Transverse colon (tissue), 4 donors: ENCODE measurements at regions not wholly inside any gene's neighbourhood (a gene's known extent, or its start where the extent isn't known, plus 50 kb on each side); places are given as distances from the start of the nearest gene placed in this dataset.

Experiments used
- DNase-seq: peaks from one replicate; pipeline ENCODE4 v3.0.0-alpha.2; 2019
- H3K27ac ChIP-seq, 4 donors: fragments of 200-600 bp; sonication (generic); 2 replicates each; pipeline ENCODE4 v1.5.1; 2016 to 2018; ENCODE audit warnings: inconsistent platforms in 4 of 4
- H3K27me3 ChIP-seq: fragments of 200-600 bp; sonication (generic); 2 replicates; pipeline ENCODE4 v1.5.1; 2017; ENCODE audit warnings: inconsistent platforms
- H3K36me3 ChIP-seq, 4 donors: fragments of 200-600 bp; sonication (generic); 2 replicates each; pipeline ENCODE4 v1.5.1; 2017 to 2019; ENCODE audit warnings: inconsistent platforms in 4 of 4
- H3K4me1 ChIP-seq, 4 donors: fragments of 200-600 bp; sonication (generic); 2 replicates each; pipeline ENCODE4 v1.5.1; 2017 to 2020; ENCODE audit warnings: inconsistent platforms in 4 of 4
- H3K4me3 ChIP-seq, 4 donors: fragments of 200-600 bp; sonication (generic); 1 replicate in 1 of 4; 2 replicates in 3 of 4; pipeline versions ENCODE4 v1.5.1 to v1.6.1; 2017 to 2019; ENCODE audit warnings: inconsistent platforms in 4 of 4
- H3K9me3 ChIP-seq, 2 donors: fragments of 200-600 bp; sonication (generic); 2 replicates each; pipeline ENCODE4 v1.5.1; 2017 to 2019; ENCODE audit warnings: inconsistent platforms in 2 of 2
- EP300 ChIP-seq: sonication (generic); formaldehyde crosslinking; IDR thresholded peaks from one replicate; pipeline ENCODE4 v1.6.1; 2017; ENCODE audit warnings: antibody characterized with exemption, low read depth
- POLR2A ChIP-seq: fragments of 450-650 bp; IDR thresholded peaks from one replicate; pipeline ENCODE4 v1.6.1; 2016; ENCODE audit warnings: antibody characterized with exemption, mild to moderate bottlenecking, moderate library complexity
- POLR2AphosphoS5 ChIP-seq, 3 donors: sonication (generic); formaldehyde crosslinking; IDR thresholded peaks; one replicate each; pipeline ENCODE4 v1.6.1; 2016; ENCODE audit warnings: antibody characterized with exemption in 3 of 3
- WGBS, 2 donors: methylation state at CpG; one replicate each; pipeline ENCODE4 v1.1.5; 2018; ENCODE audit warnings: low coverage in 1 of 2; 5-methylcytosine and 5-hydroxymethylcytosine counted together
- in situ Hi-C, 4 donors: fragments of 200-750 bp; cut with MboI; loops; one replicate each; pipeline versions ENCODE4 v1.15.0 to v1.15.1; 2017; ENCODE audit warnings: low sequenced_read_pairs in 3 of 4, low pct_ligation_motif_present in 1 of 4, low pct_unique_long_range_greater_than_20kb in 1 of 4
- intact Hi-C: fragments of 100-400 bp; cut with DNase I; formaldehyde crosslinking; loops from one replicate; pipeline ENCODE4 v1.15.1; 2023; ENCODE audit warnings: low total_unique reads
- TF ChIP-seq, protein P1 (sequence below), 5 experiments: fragments of 200-600 bp in 3 of 5; fragments of 450-650 bp in 2 of 5; sonication (generic) in 3 of 5; IDR thresholded peaks; 1 replicate in 2 of 5; 2 replicates in 3 of 5; pipeline ENCODE4 v1.5.1; 2016 to 2017; ENCODE audit warnings: antibody characterized with exemption in 5 of 5, inconsistent platforms in 3 of 5, mild to moderate bottlenecking in 2 of 5, moderate library complexity in 1 of 5

DNA sequence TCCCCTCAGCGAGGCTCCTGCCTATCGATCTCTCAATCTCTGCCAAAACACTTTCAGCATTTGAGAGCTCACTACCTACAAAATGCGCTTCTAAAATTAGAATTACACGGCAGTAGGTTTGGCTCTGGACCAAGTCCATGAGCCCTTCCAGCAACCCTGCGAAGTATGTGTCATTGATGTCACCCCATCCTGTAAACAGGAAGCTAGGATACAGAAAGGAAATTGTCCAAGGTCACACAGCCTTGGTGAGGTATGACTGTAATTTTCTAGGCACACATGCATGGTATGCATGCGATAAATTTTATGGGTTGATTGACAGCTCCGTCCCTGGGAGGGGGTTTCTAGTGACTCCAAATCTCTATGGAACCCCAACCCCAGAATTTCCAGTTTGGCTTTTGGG lies 330.3 kb upstream of the CDH5 start:
- intact Hi-C loops = no loop called here
- Histone ChIP-seq H3K27me3 (no peaks in the 10 kb centered on the region), H3K27ac (no peak overlapping the region), H3K4me3 (no peak overlapping the region), H3K36me3 (no peaks in the 10 kb centered on the region), H3K4me1 (peaks cover 0 to 7% (median 0%) of the 10 kb centered on the region in 4 donors), H3K9me3 (no peaks in the 10 kb centered on the region)
- in situ Hi-C loops = no loop called here
- 67 to 78% methylated on average over 2 to 7 of the region's 7 CpGs for WGBS, 2 donors
- DNase-seq = no peak
- TF ChIP-seq POLR2A = no peak
- no peak for TF ChIP-seq POLR2AphosphoS5 (IDR thresholded peaks at IDR 0.05)
- TF ChIP-seq EP300 = no peak
- TF ChIP-seq, protein P1, sequence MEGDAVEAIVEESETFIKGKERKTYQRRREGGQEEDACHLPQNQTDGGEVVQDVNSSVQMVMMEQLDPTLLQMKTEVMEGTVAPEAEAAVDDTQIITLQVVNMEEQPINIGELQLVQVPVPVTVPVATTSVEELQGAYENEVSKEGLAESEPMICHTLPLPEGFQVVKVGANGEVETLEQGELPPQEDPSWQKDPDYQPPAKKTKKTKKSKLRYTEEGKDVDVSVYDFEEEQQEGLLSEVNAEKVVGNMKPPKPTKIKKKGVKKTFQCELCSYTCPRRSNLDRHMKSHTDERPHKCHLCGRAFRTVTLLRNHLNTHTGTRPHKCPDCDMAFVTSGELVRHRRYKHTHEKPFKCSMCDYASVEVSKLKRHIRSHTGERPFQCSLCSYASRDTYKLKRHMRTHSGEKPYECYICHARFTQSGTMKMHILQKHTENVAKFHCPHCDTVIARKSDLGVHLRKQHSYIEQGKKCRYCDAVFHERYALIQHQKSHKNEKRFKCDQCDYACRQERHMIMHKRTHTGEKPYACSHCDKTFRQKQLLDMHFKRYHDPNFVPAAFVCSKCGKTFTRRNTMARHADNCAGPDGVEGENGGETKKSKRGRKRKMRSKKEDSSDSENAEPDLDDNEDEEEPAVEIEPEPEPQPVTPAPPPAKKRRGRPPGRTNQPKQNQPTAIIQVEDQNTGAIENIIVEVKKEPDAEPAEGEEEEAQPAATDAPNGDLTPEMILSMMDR (IDR thresholded peaks at IDR 0.05) = no peak

- intact Hi-C loops (no loop called here), in situ Hi-C loops (no loop called here)
- Histone ChIP-seq H3K9me3 (no peaks in the 10 kb centered on the region), H3K27ac (no peak overlapping the region), H3K36me3 (no peaks in the 10 kb centered on the region), H3K4me3 (no peak overlapping the region), H3K4me1 (peaks cover 0 to 7% (median 0%) of the 10 kb centered on the region in 4 donors), H3K27me3 (no peaks in the 10 kb centered on the region)
- no peak for TF ChIP-seq POLR2A
- 76 to 100% methylated on average over 1 to 3 of the region's 3 CpGs for WGBS, 2 donors
- no peak for DNase-seq
Measured at GRCh38 chr16:66035096-66035495, 331.4 kb upstream of the CDH5 start.

DNA sequence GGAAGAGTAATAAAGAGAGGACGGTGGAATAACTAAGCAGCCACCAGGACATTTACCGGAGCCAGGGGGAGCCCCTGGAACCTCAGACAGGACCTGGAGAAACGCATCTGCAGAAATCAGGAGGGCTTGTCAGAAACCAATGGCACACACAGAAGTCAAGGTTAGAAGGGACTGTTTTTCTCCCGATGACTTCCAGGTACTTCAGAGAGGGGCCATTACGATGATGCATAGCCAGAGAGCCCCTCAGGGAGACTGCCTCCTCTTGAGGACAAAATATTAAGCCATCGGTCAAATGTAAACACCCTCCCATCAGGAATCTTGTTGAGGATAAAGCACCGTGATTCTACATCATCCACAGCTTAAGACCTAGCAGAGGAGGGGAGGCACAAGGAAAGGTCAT lies 333.6 kb upstream of the CDH5 start:
- Histone ChIP-seq H3K27ac (no peak overlapping the region), H3K4me1 (peaks cover 0 to 7% (median 0%) of the 10 kb centered on the region in 4 donors), H3K36me3 (no peaks in the 10 kb centered on the region), H3K9me3 (no peaks in the 10 kb centered on the region), H3K4me3 (no peak overlapping the region), H3K27me3 (no peaks in the 10 kb centered on the region)
- TF ChIP-seq EP300 (no peak), POLR2AphosphoS5 (IDR thresholded peaks at IDR 0.05) (no peak), POLR2A (no peak)
- TF ChIP-seq, protein P1 (IDR thresholded peaks at IDR 0.05) = no peak
- 82 to 92% methylated on average over 4 to 7 of the region's 7 CpGs for WGBS, 2 donors
- no peak for DNase-seq
- in situ Hi-C loops = no loop called here
- intact Hi-C loops = no loop called here

- Histone ChIP-seq H3K36me3 (no peaks in the 10 kb centered on the region), H3K4me3 (no peak overlapping the region), H3K4me1 (no peaks in the 10 kb centered on the region), H3K27ac (no peak overlapping the region), H3K9me3 (no peaks in the 10 kb centered on the region), H3K27me3 (no peaks in the 10 kb centered on the region)
- in situ Hi-C loops (no loop called here), intact Hi-C loops (no loop called here)
- no peak for DNase-seq
- 77% methylated on average over 4 of the region's 4 CpGs; no CpG with 5 or more reads in 1 of the 2 donors for WGBS, 2 donors
- TF ChIP-seq POLR2AphosphoS5 (IDR thresholded peaks at IDR 0.05) (no peak), POLR2A (no peak), EP300 (no peak)
- TF ChIP-seq, protein P1 (IDR thresholded peaks at IDR 0.05) = no peak
Measured at GRCh38 chr16:66030036-66030435, 336.5 kb upstream of the CDH5 start.

- no peaks in the 10 kb centered on the region for H3K9me3 ChIP-seq
- intact Hi-C loops (no loop called here), in situ Hi-C loops (no loop called here)
- TF ChIP-seq EP300 = no peak
- peak in 2 of 3 donors; percentile 9 to 39 for TF ChIP-seq POLR2AphosphoS5 (IDR thresholded peaks at IDR 0.05)
- TF ChIP-seq, protein P1 (IDR thresholded peaks at IDR 0.05) = no peak
- H3K36me3 ChIP-seq = no peaks in the 10 kb centered on the region
- no peak overlapping the region for H3K27ac ChIP-seq
- no peak overlapping the region for H3K4me3 ChIP-seq
- DNase-seq = no peak
- no peaks in the 10 kb centered on the region for H3K27me3 ChIP-seq
- no peaks in the 10 kb centered on the region for H3K4me1 ChIP-seq
- 24% methylated on average over 2 of the region's 2 CpGs; no CpG with 5 or more reads in 1 of the 2 donors for WGBS, 2 donors
Measured at GRCh38 chr16:66028510-66029216, 337.8 kb upstream of the CDH5 start.
